Panc1 (cell line): ENCODE measurements at regions not wholly inside any gene's neighbourhood (a gene's known extent, or its start where the extent isn't known, plus 50 kb on each side); places are given as distances from the start of the nearest gene placed in this dataset.

ENCODE experiments used
- CTCF ChIP-seq: fragments of 450-650 bp; IDR thresholded peaks from 2 replicates; pipeline ENCODE4 v1.5.1; 2017; ENCODE audit warnings: mild to moderate bottlenecking
- POLR2AphosphoS5 ChIP-seq: IDR thresholded peaks from 2 replicates; pipeline ENCODE4 v1.6.1; 2012; ENCODE audit warnings: mild to moderate bottlenecking, low read depth, low read length, moderate library complexity
- REST ChIP-seq, 2 experiments: IDR thresholded peaks; 2 replicates each; pipeline ENCODE4 v1.6.1; 2011 to 2012; ENCODE audit warnings: low read depth in 2 of 2, control low read depth in 1 of 2, low read length in 1 of 2, mild to moderate bottlenecking in 1 of 2, moderate library complexity in 1 of 2; ENCODE audit not compliant: insufficient read depth in 1 of 2
- SIN3A ChIP-seq: IDR thresholded peaks from 2 replicates; pipeline ENCODE4 v1.6.1; 2012; ENCODE audit warnings: low read depth, mild to moderate bottlenecking, low read length, moderate library complexity, borderline replicate concordance; ENCODE audit not compliant: insufficient read depth

- TF ChIP-seq CTCF (no peak), REST (IDR thresholded peaks at IDR 0.05; ENCODE audit: insufficient read depth in 1 of 2, low read depth in 2 of 2, low read length in 1 of 2) (no peak), SIN3A (no peak), POLR2AphosphoS5 (no peak)
Observed at GRCh38 chr3:26102376-26102775, 312.5 kb downstream of the OXSM start.
